ENCODE measurements at regions not wholly inside any gene's neighbourhood (a gene's known extent, or its start where the extent isn't known, plus 50 kb on each side); places are given as distances from the start of the nearest gene placed in this dataset.

- TF ChIP-seq, protein P1, sequence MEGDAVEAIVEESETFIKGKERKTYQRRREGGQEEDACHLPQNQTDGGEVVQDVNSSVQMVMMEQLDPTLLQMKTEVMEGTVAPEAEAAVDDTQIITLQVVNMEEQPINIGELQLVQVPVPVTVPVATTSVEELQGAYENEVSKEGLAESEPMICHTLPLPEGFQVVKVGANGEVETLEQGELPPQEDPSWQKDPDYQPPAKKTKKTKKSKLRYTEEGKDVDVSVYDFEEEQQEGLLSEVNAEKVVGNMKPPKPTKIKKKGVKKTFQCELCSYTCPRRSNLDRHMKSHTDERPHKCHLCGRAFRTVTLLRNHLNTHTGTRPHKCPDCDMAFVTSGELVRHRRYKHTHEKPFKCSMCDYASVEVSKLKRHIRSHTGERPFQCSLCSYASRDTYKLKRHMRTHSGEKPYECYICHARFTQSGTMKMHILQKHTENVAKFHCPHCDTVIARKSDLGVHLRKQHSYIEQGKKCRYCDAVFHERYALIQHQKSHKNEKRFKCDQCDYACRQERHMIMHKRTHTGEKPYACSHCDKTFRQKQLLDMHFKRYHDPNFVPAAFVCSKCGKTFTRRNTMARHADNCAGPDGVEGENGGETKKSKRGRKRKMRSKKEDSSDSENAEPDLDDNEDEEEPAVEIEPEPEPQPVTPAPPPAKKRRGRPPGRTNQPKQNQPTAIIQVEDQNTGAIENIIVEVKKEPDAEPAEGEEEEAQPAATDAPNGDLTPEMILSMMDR (IDR thresholded peaks at IDR 0.05), result no peak
These were observed 234.3 kb upstream of the MSX2 start for GRCh38 chr5:174489920-174490597.

DNA sequence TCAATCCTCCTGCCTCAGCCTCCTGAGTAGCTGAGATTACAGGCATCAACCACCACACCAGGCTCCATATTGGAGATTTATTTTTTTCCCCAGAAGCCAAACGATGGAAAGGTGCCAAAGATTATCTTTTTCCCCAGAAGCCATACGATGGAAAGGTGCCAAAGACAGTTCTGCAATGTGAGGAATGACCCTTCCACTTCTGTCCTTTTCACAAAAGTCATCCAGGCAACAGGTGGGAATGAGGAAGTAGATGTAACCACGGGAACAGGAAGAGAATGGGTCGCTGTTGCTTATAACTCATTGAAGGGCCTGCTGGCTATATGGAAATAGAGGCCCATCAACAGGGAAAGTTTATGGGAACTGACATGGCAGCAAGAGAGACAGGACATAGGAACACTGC, 233.7 kb upstream of the MSX2 start:
- TF ChIP-seq, protein P1 (IDR thresholded peaks at IDR 0.05), result no peak

- TF ChIP-seq, protein P1 (IDR thresholded peaks at IDR 0.05), result no peak
These were observed 233.1 kb upstream of the MSX2 start for GRCh38 chr5:174491265-174491664.

DNA sequence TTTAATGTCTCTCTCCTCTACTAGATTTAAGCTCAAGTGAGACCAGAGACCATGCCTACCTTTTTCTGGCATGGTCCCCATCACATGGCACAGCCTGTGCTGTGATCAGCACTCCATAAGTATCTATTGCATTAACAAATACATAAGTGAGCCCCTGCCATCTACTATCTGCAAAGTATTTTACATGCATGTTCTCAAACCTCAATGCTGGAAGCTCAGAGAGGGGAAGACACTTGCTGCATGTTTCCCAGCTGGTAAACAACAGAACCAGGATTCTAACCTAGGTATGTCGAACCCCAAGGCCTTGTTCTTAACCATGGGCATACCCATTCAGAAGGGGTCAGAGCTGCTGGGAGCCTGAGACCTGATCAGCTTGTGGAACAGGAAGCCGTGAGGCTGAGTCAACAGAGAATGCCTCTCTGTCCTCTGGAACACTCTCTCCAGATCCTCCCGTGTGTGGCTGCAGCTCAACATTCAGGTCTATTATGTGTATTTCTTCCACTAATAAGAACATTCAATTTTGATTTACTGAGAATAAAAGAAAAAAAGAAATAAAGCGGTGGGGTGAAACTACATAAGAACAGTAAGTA, 232.5 kb upstream of the MSX2 start:
- TF ChIP-seq, protein P1 (IDR thresholded peaks at IDR 0.05), result no peak

GRCh38 chr5:174493530-174493929, 230.9 kb upstream of the MSX2 start:
- TF ChIP-seq, protein P1 (IDR thresholded peaks at IDR 0.05), result no peak

DNA sequence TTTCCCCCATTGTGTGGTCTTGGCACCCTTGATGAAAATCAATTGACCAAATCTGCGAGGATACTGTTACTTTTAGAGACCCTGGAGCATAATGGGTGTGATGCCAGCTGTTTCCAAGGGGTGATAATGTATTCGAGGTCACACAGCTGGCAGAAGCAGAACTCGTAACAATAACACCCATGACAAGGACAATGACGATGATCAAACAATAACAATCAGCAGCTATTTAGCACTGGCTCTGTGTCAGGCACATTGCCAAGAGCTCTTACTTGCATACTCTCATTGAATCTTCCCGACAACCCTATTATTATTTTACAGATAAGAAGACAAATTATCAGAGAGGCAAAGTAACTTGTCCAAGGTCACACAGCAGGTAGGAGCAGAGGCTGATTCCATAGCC, 223.7 kb upstream of the MSX2 start:
- TF ChIP-seq, protein P1 (IDR thresholded peaks at IDR 0.05), result no peak

GRCh38 chr5:174501461-174502069, 222.8 kb upstream of the MSX2 start:
- TF ChIP-seq, protein P1 (IDR thresholded peaks at IDR 0.05), result no peak

Data from LNCAP (cell line).